ENCODE measurements at regions not wholly inside any gene's neighbourhood (a gene's known extent, or its start where the extent isn't known, plus 50 kb on each side); places are given as distances from the start of the nearest gene placed in this dataset.

- Histone ChIP-seq H3K27ac (no peak overlapping the region), H3K9me3 (no peaks in the 10 kb centered on the region), H3K4me3 (no peak overlapping the region), H3K27me3 (no peaks in the 10 kb centered on the region), H3K36me3 (no peaks in the 10 kb centered on the region), H3K4me1 (no peaks in the 10 kb centered on the region)
- intact Hi-C loops (cut with DNase I; ENCODE audit: low total_unique reads), result no loop called here
- 84 to 98% (median 92%) methylated on average over 3 of the region's 3 CpGs for WGBS, 5 donors
- no peak for TF ChIP-seq POLR2A (IDR thresholded peaks at IDR 0.05)
- no peak for TF ChIP-seq EP300 (IDR thresholded peaks at IDR 0.05)
- TF ChIP-seq CTCF (IDR thresholded peaks at IDR 0.05), result no peak
- no peak for TF ChIP-seq POLR2AphosphoS5 (IDR thresholded peaks at IDR 0.05)
- DNase-seq, result no peak
These were observed 80.8 kb upstream of the TLE3 start for GRCh38 chr15:70178335-70179084.

GRCh38 chr15:70172566-70173225 is 75.0 kb upstream of the TLE3 start:
- no peaks in the 10 kb centered on the region for H3K27me3 ChIP-seq
- peaks cover 0 to 11% (median 0%) of the 10 kb centered on the region in 4 donors for H3K4me1 ChIP-seq
- intact Hi-C loops (cut with DNase I; ENCODE audit: low total_unique reads), result no loop called here
- TF ChIP-seq CTCF (IDR thresholded peaks at IDR 0.05) (no peak), POLR2AphosphoS5 (IDR thresholded peaks at IDR 0.05) (no peak), POLR2A (IDR thresholded peaks at IDR 0.05) (no peak), EP300 (IDR thresholded peaks at IDR 0.05) (no peak)
- no peaks in the 10 kb centered on the region for H3K9me3 ChIP-seq
- 68 to 90% (median 90%) methylated on average over 4 of the region's 4 CpGs for WGBS, 5 donors
- H3K36me3 ChIP-seq, result no peaks in the 10 kb centered on the region
- H3K4me3 ChIP-seq, result no peak overlapping the region
- DNase-seq, result no peak
- no peak overlapping the region for H3K27ac ChIP-seq

- intact Hi-C loops (cut with DNase I; ENCODE audit: low total_unique reads), result no loop called here
- 78 to 91% (median 89%) methylated on average over 2 of the region's 2 CpGs for WGBS, 5 donors
- H3K4me1 ChIP-seq, result peaks cover 0 to 11% (median 0%) of the 10 kb centered on the region in 4 donors
- H3K4me3 ChIP-seq, result no peak overlapping the region
- H3K27ac ChIP-seq, result no peak overlapping the region
- DNase-seq, result no peak
- no peak for TF ChIP-seq POLR2AphosphoS5 (IDR thresholded peaks at IDR 0.05)
- no peak for TF ChIP-seq POLR2A (IDR thresholded peaks at IDR 0.05)
- no peak for TF ChIP-seq EP300 (IDR thresholded peaks at IDR 0.05)
- TF ChIP-seq CTCF (IDR thresholded peaks at IDR 0.05), result no peak
- no peaks in the 10 kb centered on the region for H3K9me3 ChIP-seq
- no peaks in the 10 kb centered on the region for H3K27me3 ChIP-seq
- no peaks in the 10 kb centered on the region for H3K36me3 ChIP-seq
These were observed 74.4 kb upstream of the TLE3 start for GRCh38 chr15:70172124-70172523.

- Histone ChIP-seq H3K4me3 (no peak overlapping the region), H3K36me3 (no peaks in the 10 kb centered on the region), H3K4me1 (peaks cover 3 to 14% (median 6%) of the 10 kb centered on the region in 4 donors), H3K27ac (no peak overlapping the region), H3K9me3 (no peaks in the 10 kb centered on the region), H3K27me3 (no peaks in the 10 kb centered on the region)
- intact Hi-C loops (cut with DNase I; ENCODE audit: low total_unique reads), result no loop called here
- WGBS, 5 donors, result 52 to 67% (median 57%) methylated on average over 10 of the region's 10 CpGs
- TF ChIP-seq POLR2A (IDR thresholded peaks at IDR 0.05), result no peak
- DNase-seq, result no peak
These were observed 73.7 kb upstream of the TLE3 start for GRCh38 chr15:70171256-70171886.

All from stomach (tissue), 8 donors.